Keratinocyte (primary cell): ENCODE measurements at regions not wholly inside any gene's neighbourhood (a gene's known extent, or its start where the extent isn't known, plus 50 kb on each side); places are given as distances from the start of the nearest gene placed in this dataset.

Experiments
- DNase-seq: peaks from one replicate; pipeline ENCODE4 v3.0.0-alpha.2; 2011; ENCODE audit warnings: low read depth, missing footprints, low spot score
- FAIRE-seq: peaks from 2 replicates; lab custom pipeline; 2011; peaks lifted over from hg19 to GRCh38; lab: Jason Lieb, UNC
- H2AFZ ChIP-seq: 2 replicates; pipeline ENCODE4 v1.6.0; 2012; ENCODE audit warnings: low read length, control low read depth, inconsistent platforms; ENCODE audit not compliant: control insufficient read depth
- H3K27ac ChIP-seq: 2 replicates; pipeline ENCODE4 v1.5.1; 2011; ENCODE audit warnings: low read length; ENCODE audit not compliant: control insufficient read depth, insufficient read depth
- H3K27me3 ChIP-seq: 3 replicates; pipeline ENCODE4 v1.6.0; 2011; ENCODE audit warnings: low read length; ENCODE audit not compliant: control insufficient read depth, insufficient read depth; ENCODE audit errors: extremely low read depth
- H3K36me3 ChIP-seq, 2 experiments: 2 replicates in 1 of 2; 3 replicates in 1 of 2; pipeline ENCODE4 v1.5.1; 2011; ENCODE audit warnings: low read length in 2 of 2, mild to moderate bottlenecking in 1 of 2; ENCODE audit not compliant: control insufficient read depth in 2 of 2, insufficient read depth in 2 of 2; ENCODE audit errors: extremely low read depth in 1 of 2
- H3K4me1 ChIP-seq: 3 replicates; pipeline ENCODE4 v1.5.1; 2011; ENCODE audit warnings: low read length; ENCODE audit not compliant: control insufficient read depth, insufficient read depth; ENCODE audit errors: extremely low read depth
- H3K4me2 ChIP-seq: 3 replicates; pipeline ENCODE4 v1.6.0; 2011; ENCODE audit warnings: low read depth, low read length; ENCODE audit not compliant: control insufficient read depth, insufficient read depth; ENCODE audit errors: extremely low read depth
- H3K4me3 ChIP-seq, 3 experiments: fragments of 200-600 bp in 1 of 3; sonication (generic) in 1 of 3; 2 replicates in 2 of 3; 3 replicates in 1 of 3; pipeline ENCODE4 v1.5.1; 2011 to 2016; ENCODE audit warnings: low read length in 3 of 3, mild to moderate bottlenecking in 3 of 3, control low read depth in 2 of 3, inconsistent platforms in 1 of 3, low read depth in 1 of 3, mixed read lengths in 1 of 3, mixed run types in 1 of 3, moderate library complexity in 1 of 3; ENCODE audit not compliant: control insufficient read depth in 2 of 3, insufficient read depth in 2 of 3; ENCODE audit errors: extremely low read depth in 1 of 3
- H3K79me2 ChIP-seq: 2 replicates; pipeline ENCODE4 v1.6.0; 2012; ENCODE audit warnings: low read length; ENCODE audit not compliant: control insufficient read depth, insufficient read depth
- H3K9ac ChIP-seq: 3 replicates; pipeline ENCODE4 v1.6.0; 2011; ENCODE audit warnings: low read length; ENCODE audit not compliant: control insufficient read depth, insufficient read depth; ENCODE audit errors: extremely low read depth
- H3K9me1 ChIP-seq: 3 replicates; pipeline ENCODE4 v1.6.0; 2011; ENCODE audit warnings: low read length; ENCODE audit not compliant: control insufficient read depth, insufficient read depth; ENCODE audit errors: extremely low read depth
- H3K9me3 ChIP-seq: 2 replicates; pipeline ENCODE4 v1.5.1; 2012; ENCODE audit warnings: low read depth, low read length; ENCODE audit not compliant: control insufficient read depth
- H4K20me1 ChIP-seq: 3 replicates; pipeline ENCODE4 v1.6.0; 2011; ENCODE audit warnings: low read length; ENCODE audit not compliant: control insufficient read depth, insufficient read depth; ENCODE audit errors: extremely low read depth
- EZH2 ChIP-seq: IDR thresholded peaks from one replicate; pipeline ENCODE4 v1.6.1; 2012; ENCODE audit warnings: inconsistent platforms, mild to moderate bottlenecking, low read length, moderate library complexity
- dilution Hi-C: fragments of 300-500 bp; cut with MboI; formaldehyde crosslinking; loops from one replicate; pipeline ENCODE4 v1.7.0; 2020; ENCODE audit warnings: low sequenced_read_pairs; ENCODE audit not compliant: extremely low pct_ligation_motif_present
- small RNA-seq, 3 experiments: library from RNA; depleted of rRNA; stranded (forward); fragments of <200 nt; gene quantifications; one replicate each; pipeline ENCODE3, GENCODE V24; 2012; ENCODE audit warnings: low read depth in 3 of 3, low replicate concordance in 1 of 3; ENCODE audit not compliant: insufficient read length in 3 of 3
- TF ChIP-seq, protein P1 (sequence below), 3 experiments: IDR thresholded peaks in 1 of 3; conservative IDR thresholded peaks in 1 of 3; optimal IDR thresholded peaks in 1 of 3; 2 replicates in 2 of 3; 3 replicates in 1 of 3; pipeline versions ENCODE3 to v1.5.1; 2011; ENCODE audit warnings: low read length in 3 of 3, mild to moderate bottlenecking in 3 of 3, moderate library complexity in 2 of 3, control low read depth in 1 of 3, inconsistent platforms in 1 of 3; ENCODE audit not compliant: insufficient read depth in 2 of 3; ENCODE audit errors: extremely low read depth in 1 of 3

DNA sequence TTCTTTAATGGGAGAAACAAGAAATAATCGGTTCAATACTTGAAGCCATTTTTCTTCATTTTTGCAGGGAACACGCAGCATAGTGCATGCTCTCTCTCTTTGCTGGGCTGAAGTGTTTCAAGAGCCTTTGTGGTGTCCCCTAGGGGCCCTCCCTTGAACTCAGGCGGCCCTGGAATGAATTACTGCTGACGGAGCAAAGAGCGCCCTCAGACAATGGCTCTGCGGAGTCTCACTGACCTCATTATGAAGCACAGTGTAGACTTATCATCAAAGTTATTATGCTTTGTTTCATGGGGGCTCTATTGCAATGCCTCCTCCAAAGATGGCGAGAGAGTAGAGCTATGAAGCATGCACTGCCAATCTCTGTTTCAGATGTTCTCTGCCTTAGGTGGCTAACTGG, 64.8 kb upstream of the ADCY2 start:
- DNase-seq (no peak), FAIRE-seq (no peak)
- H4K20me1 ChIP-seq, result no peaks in the 10 kb centered on the region
- dilution Hi-C loops, result no loop called here
- H3K9me3 ChIP-seq, result no peaks in the 10 kb centered on the region
- no peak overlapping the region for H3K4me3 ChIP-seq
- H3K4me2 ChIP-seq, result no peak overlapping the region
- no peak for TF ChIP-seq EZH2
- TF ChIP-seq, protein P1, sequence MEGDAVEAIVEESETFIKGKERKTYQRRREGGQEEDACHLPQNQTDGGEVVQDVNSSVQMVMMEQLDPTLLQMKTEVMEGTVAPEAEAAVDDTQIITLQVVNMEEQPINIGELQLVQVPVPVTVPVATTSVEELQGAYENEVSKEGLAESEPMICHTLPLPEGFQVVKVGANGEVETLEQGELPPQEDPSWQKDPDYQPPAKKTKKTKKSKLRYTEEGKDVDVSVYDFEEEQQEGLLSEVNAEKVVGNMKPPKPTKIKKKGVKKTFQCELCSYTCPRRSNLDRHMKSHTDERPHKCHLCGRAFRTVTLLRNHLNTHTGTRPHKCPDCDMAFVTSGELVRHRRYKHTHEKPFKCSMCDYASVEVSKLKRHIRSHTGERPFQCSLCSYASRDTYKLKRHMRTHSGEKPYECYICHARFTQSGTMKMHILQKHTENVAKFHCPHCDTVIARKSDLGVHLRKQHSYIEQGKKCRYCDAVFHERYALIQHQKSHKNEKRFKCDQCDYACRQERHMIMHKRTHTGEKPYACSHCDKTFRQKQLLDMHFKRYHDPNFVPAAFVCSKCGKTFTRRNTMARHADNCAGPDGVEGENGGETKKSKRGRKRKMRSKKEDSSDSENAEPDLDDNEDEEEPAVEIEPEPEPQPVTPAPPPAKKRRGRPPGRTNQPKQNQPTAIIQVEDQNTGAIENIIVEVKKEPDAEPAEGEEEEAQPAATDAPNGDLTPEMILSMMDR (optimal IDR thresholded peaks at IDR 0.05 in 1 of 3, IDR thresholded peaks at IDR 0.05 in 1 of 3, conservative IDR thresholded peaks at IDR 0.05 in 1 of 3; ENCODE audit: extremely low read depth in 1 of 3, insufficient read depth in 2 of 3, low read length in 3 of 3), result no peak
- no peak overlapping the region for H3K9ac ChIP-seq
- H3K27me3 ChIP-seq, result no peaks in the 10 kb centered on the region
- H3K4me1 ChIP-seq, result no peaks in the 10 kb centered on the region
- no peaks in the 10 kb centered on the region for H3K9me1 ChIP-seq
- no peaks in the 10 kb centered on the region for H3K36me3 ChIP-seq
- no peaks in the 10 kb centered on the region for H3K79me2 ChIP-seq
- no peak overlapping the region for H2AFZ ChIP-seq
- no peak overlapping the region for H3K27ac ChIP-seq

Small RNAs in the stretch of these regions (small RNA-seq; reads per million reads assigned to genes)
- gene RF00017 (0 reads per million in 3 experiments), gene RNA5SP176 (0 reads per million in 3 experiments)
